HepG2 (cell line): ENCODE measurements at regions not wholly inside any gene's neighbourhood (a gene's known extent, or its start where the extent isn't known, plus 50 kb on each side); places are given as distances from the start of the nearest gene placed in this dataset.
A peak's percentile ranks its signal among the peaks of the same experiment; 100 is the strongest.

Source experiments
- ATF7 ChIP-seq, 2 experiments: fragments of 450-650 bp in 1 of 2; sonication (generic) in 1 of 2; formaldehyde crosslinking in 1 of 2; IDR thresholded peaks; 2 replicates each; pipeline versions ENCODE4 v1.4.0 to v1.6.1; 2016 to 2020; ENCODE audit warnings: antibody characterized with exemption in 1 of 2, mild to moderate bottlenecking in 1 of 2, missing genetic modification reagents in 1 of 2
- ETV5 ChIP-seq: IDR thresholded peaks from 2 replicates; pipeline ENCODE4 v1.6.1; 2018; ENCODE audit warnings: missing biosample characterization, missing genetic modification reagents, inconsistent platforms, borderline replicate concordance
- FIP1L1 ChIP-seq: fragments of 200-400 bp; formaldehyde crosslinking; IDR thresholded peaks from 2 replicates; pipeline ENCODE4 v1.6.1; 2018; ENCODE audit warnings: low read depth, mild to moderate bottlenecking, low read length, moderate library complexity, borderline replicate concordance; ENCODE audit not compliant: insufficient read depth
- ISL2 ChIP-seq: sonication (generic); formaldehyde crosslinking; IDR thresholded peaks from 2 replicates; pipeline ENCODE4 v1.5.0; 2020; ENCODE audit warnings: missing genetic modification reagents
- KDM4B ChIP-seq: sonication (generic); formaldehyde crosslinking; IDR thresholded peaks from 2 replicates; pipeline ENCODE4 v1.4.0; 2020; ENCODE audit warnings: missing genetic modification reagents
- MLLT10 ChIP-seq: sonication (generic); formaldehyde crosslinking; IDR thresholded peaks from 2 replicates; pipeline ENCODE4 v1.4.0; 2020; ENCODE audit warnings: missing genetic modification reagents
- NFYC ChIP-seq: IDR thresholded peaks from 2 replicates; pipeline ENCODE4 v1.6.1; 2016; ENCODE audit warnings: missing genetic modification reagents, missing compliant biosample characterization
- RERE ChIP-seq: IDR thresholded peaks from 2 replicates; pipeline ENCODE4 v1.6.1; 2016; ENCODE audit warnings: low read depth, missing genetic modification reagents, missing compliant biosample characterization
- SETDB1 ChIP-seq: sonication (generic); formaldehyde crosslinking; IDR thresholded peaks from 2 replicates; pipeline ENCODE4 v1.5.1; 2020; ENCODE audit warnings: missing genetic modification reagents, mild to moderate bottlenecking, borderline replicate concordance
- TEAD2 ChIP-seq: sonication (generic); formaldehyde crosslinking; IDR thresholded peaks from 2 replicates; pipeline ENCODE4 v1.9.0; 2021; ENCODE audit warnings: missing genetic modification reagents
- ZNF605 ChIP-seq: sonication (generic); formaldehyde crosslinking; IDR thresholded peaks from 2 replicates; pipeline ENCODE4 v1.8.0; 2022; ENCODE audit warnings: mild to moderate bottlenecking, missing genetic modification reagents

DNA sequence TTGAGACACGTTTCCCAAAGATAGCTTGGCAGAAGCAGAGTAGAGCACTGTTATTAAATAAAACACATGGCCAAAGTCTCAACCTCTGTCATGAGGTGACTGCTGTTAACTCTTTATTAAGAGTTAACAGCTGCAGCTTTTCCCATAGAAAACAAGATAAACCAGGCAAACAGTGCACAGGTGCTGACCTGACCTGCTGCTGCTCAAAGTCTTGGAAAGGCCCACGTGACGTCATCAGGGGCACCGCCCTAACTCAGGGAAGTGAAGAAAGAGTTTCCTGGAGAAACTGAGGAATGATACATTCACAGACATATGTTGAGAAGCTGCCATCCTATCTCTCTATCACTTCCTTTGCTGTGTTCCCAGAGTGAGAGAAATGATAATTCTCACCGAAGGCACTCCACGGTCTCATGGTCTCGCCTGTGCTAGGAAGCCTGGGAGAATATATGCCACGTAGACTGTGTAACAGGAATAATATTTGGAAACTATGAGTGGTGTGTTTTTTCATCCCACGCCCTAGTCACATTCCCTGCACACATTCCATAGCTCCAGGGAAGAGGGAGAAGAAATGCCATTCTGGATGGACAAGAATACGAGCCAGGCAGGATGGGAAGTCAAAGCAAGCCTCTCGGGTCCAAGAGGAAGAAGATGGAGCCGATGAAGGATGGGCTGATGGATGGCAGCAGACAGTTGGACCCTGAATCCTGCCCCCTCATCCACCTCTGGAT is 146.2 kb upstream of the NFE2L3 start (continued):
- TF ChIP-seq RERE (CRISPR knock-in tag) = no peak
- no peak for TF ChIP-seq SETDB1
- no peak for TF ChIP-seq TEAD2 (CRISPR knock-in tag)
- TF ChIP-seq NFYC (CRISPR knock-in tag) = no peak
- no peak for TF ChIP-seq MLLT10
- TF ChIP-seq ISL2 (CRISPR knock-in tag) = no peak
- TF ChIP-seq FIP1L1 = no peak
- TF ChIP-seq ZNF605 = no peak
- no peak for TF ChIP-seq KDM4B (CRISPR knock-in tag)
- TF ChIP-seq ETV5 = no peak
- peak; percentile 82 for TF ChIP-seq ATF7 (IDR thresholded peaks at IDR 0.05)
- no peak for TF ChIP-seq ATF7 (CRISPR knock-in tag; IDR thresholded peaks at IDR 0.05)
